ENCODE measurements at regions not wholly inside any gene's neighbourhood (a gene's known extent, or its start where the extent isn't known, plus 50 kb on each side); places are given as distances from the start of the nearest gene placed in this dataset.

DNA sequence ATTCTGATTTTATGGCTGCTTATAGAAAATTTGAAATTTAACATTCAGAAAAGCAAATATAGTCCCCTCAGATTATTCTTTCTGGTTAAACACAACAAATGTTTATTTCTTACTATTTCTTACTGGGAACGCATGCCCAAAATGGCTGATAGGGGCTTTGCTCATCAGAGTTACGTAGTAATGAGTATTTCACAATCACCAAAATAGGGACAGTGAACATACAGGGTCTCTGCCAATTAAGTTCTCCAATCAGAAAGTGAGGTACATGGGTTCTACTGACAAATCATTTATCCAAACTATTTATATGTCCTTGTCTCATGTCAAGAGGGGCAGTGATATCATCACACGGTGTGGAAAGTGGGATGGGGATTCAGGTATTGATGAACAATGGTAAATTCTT, 154.5 kb downstream of the BCHE start:
- CTCF ChIA-PET: no interaction called here
- Histone ChIP-seq H3K9me3 (no peaks in the 10 kb centered on the region), H3K36me3 (ENCODE audit: control insufficient read depth, insufficient read depth, low read length) (no peaks in the 10 kb centered on the region), H3K27me3 (replicated peaks; ENCODE audit: control insufficient read depth, insufficient read depth, low read length) (no peaks in the 10 kb centered on the region), H3K4me1 (no peaks in the 10 kb centered on the region), H3K4me3 (ENCODE audit: low read depth, low read length) (no peak overlapping the region)
- intact Hi-C loops (cut with micrococcal nuclease; ENCODE audit: unreplicated experiment): no loop called here
- H3K36me3 Mint-ChIP-seq (ENCODE audit: insufficient read depth, unreplicated experiment): no peaks in the 10 kb centered on the region
- H3K4me3 Mint-ChIP-seq (ENCODE audit: unreplicated experiment): no peak overlapping the region
- H3K9me3 Mint-ChIP-seq (ENCODE audit: unreplicated experiment): no peaks in the 10 kb centered on the region
- H3K4me1 Mint-ChIP-seq (ENCODE audit: low read depth, unreplicated experiment): no peaks in the 10 kb centered on the region
- no peak for DNase-seq
- no peaks in the 10 kb centered on the region for H3K27me3 Mint-ChIP-seq (ENCODE audit: insufficient read depth, unreplicated experiment)
- no peak for TF ChIP-seq CTCF (IDR thresholded peaks at IDR 0.05; ENCODE audit: insufficient read depth in 1 of 2, low read depth in 1 of 2, low read length in 1 of 2, severe bottlenecking in 1 of 2, unreplicated experiment in 1 of 2)
- no TSS peak for BruUV-seq (replicated peaks)
- POLR2A ChIA-PET: no interaction called here
- no peak overlapping the region for H3K27ac Mint-ChIP-seq (ENCODE audit: unreplicated experiment)

DNA sequence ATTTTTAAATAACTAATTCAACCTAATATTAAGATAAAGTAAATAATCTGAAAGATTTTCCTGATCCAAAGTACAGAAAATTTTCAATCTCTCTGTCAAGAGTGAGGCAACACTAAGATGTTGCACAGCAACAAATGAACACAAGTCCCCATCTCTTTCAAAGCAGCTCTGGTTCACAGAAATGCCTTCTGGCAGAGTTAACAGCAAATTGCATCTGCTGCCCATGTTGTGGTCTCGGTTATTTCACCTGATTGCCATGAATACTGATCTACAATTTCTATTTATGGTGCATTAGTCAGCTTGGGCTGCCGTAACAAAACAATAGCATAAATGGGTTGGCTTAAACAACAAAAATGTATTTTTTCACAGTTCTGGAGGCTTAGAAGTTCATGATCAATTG, 167.3 kb downstream of the BCHE start:
- H3K4me1 Mint-ChIP-seq (ENCODE audit: low read depth, unreplicated experiment): no peaks in the 10 kb centered on the region
- Histone ChIP-seq H3K9me3 (no peaks in the 10 kb centered on the region), H3K27me3 (replicated peaks; ENCODE audit: control insufficient read depth, insufficient read depth, low read length) (no peaks in the 10 kb centered on the region), H3K4me3 (ENCODE audit: low read depth, low read length) (no peak overlapping the region), H3K4me1 (no peaks in the 10 kb centered on the region), H3K36me3 (ENCODE audit: control insufficient read depth, insufficient read depth, low read length) (no peaks in the 10 kb centered on the region)
- CTCF ChIA-PET: no interaction called here
- intact Hi-C loops (cut with micrococcal nuclease; ENCODE audit: unreplicated experiment): no loop called here
- no peak for DNase-seq
- no peak for TF ChIP-seq CTCF (IDR thresholded peaks at IDR 0.05; ENCODE audit: insufficient read depth in 1 of 2, low read depth in 1 of 2, low read length in 1 of 2, severe bottlenecking in 1 of 2, unreplicated experiment in 1 of 2)
- peaks cover 2% of the 10 kb centered on the region for H3K27me3 Mint-ChIP-seq (ENCODE audit: insufficient read depth, unreplicated experiment)
- H3K9me3 Mint-ChIP-seq (ENCODE audit: unreplicated experiment): no peaks in the 10 kb centered on the region
- BruUV-seq (replicated peaks): no TSS peak
- POLR2A ChIA-PET: no interaction called here
- no peaks in the 10 kb centered on the region for H3K36me3 Mint-ChIP-seq (ENCODE audit: insufficient read depth, unreplicated experiment)
- H3K27ac Mint-ChIP-seq (ENCODE audit: unreplicated experiment): no peak overlapping the region
- no peak overlapping the region for H3K4me3 Mint-ChIP-seq (ENCODE audit: unreplicated experiment)

DNA sequence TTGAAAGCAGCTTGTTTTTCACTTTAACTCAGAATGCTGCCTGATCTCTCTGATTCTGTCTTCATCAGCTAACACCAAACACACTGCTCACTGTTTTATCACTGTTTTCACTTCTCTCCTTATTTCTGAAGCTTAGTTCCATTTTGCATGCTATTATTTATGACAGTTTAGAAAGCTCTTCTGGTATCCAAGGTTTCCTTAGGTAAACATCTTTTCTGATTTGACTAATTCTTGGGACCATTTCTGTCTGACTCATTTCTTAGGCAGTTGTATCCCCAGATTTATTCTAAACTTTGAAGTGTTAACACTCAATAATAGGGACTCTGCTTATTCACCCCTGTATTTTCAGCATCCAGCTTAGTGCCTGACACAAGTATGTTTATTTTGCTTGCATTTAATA, 167.7 kb downstream of the BCHE start:
- intact Hi-C loops (cut with micrococcal nuclease; ENCODE audit: unreplicated experiment): no loop called here
- H3K4me1 ChIP-seq: no peaks in the 10 kb centered on the region
- H3K4me3 ChIP-seq (ENCODE audit: low read depth, low read length): no peak overlapping the region
- Mint-ChIP-seq H3K36me3 (ENCODE audit: insufficient read depth, unreplicated experiment) (no peaks in the 10 kb centered on the region), H3K4me1 (ENCODE audit: low read depth, unreplicated experiment) (no peaks in the 10 kb centered on the region), H3K27me3 (ENCODE audit: insufficient read depth, unreplicated experiment) (peaks cover 2% of the 10 kb centered on the region), H3K4me3 (ENCODE audit: unreplicated experiment) (no peak overlapping the region), H3K9me3 (ENCODE audit: unreplicated experiment) (no peaks in the 10 kb centered on the region), H3K27ac (ENCODE audit: unreplicated experiment) (no peak overlapping the region)
- TF ChIP-seq CTCF (IDR thresholded peaks at IDR 0.05; ENCODE audit: insufficient read depth in 1 of 2, low read depth in 1 of 2, low read length in 1 of 2, severe bottlenecking in 1 of 2, unreplicated experiment in 1 of 2): no peak
- no peaks in the 10 kb centered on the region for H3K27me3 ChIP-seq (replicated peaks; ENCODE audit: control insufficient read depth, insufficient read depth, low read length)
- ChIA-PET CTCF (no interaction called here), POLR2A (no interaction called here)
- no peak for DNase-seq
- H3K9me3 ChIP-seq: no peaks in the 10 kb centered on the region
- H3K36me3 ChIP-seq (ENCODE audit: control insufficient read depth, insufficient read depth, low read length): no peaks in the 10 kb centered on the region
- no TSS peak for BruUV-seq (replicated peaks)
